Sigmoid colon (tissue), 6 donors: ENCODE measurements at regions not wholly inside any gene's neighbourhood (a gene's known extent, or its start where the extent isn't known, plus 50 kb on each side); places are given as distances from the start of the nearest gene placed in this dataset.
"Not testable (repeated sequence)": the region's sequence is repeated elsewhere in the genome, so short reads cannot be mapped to it uniquely, and the experiment has no call there.

Source experiments
- DNase-seq: peaks from one replicate; pipeline ENCODE4 v3.0.0-alpha.2; 2019
- H3K27ac ChIP-seq, 4 donors: fragments of 200-600 bp; sonication (generic); one replicate each; pipeline ENCODE4 v1.5.1; 2016 to 2019; ENCODE audit warnings: mild to moderate bottlenecking in 1 of 4
- H3K27me3 ChIP-seq, 3 donors: fragments of 200-600 bp; sonication (generic); one replicate each; pipeline ENCODE4 v1.5.1; 2019; ENCODE audit warnings: mild to moderate bottlenecking in 1 of 3
- H3K36me3 ChIP-seq, 4 donors: fragments of 200-600 bp; sonication (generic); one replicate each; pipeline ENCODE4 v1.5.1; 2016 to 2019
- H3K4me1 ChIP-seq, 4 donors: fragments of 200-600 bp; sonication (generic); one replicate each; pipeline ENCODE4 v1.5.1; 2017 to 2019
- H3K4me3 ChIP-seq, 4 donors: fragments of 200-600 bp; sonication (generic); one replicate each; pipeline ENCODE4 v1.5.1; 2017 to 2019; ENCODE audit warnings: mild to moderate bottlenecking in 2 of 4, moderate library complexity in 1 of 4
- H3K9me3 ChIP-seq, 4 donors: fragments of 200-600 bp in 3 of 4; sonication (generic) in 3 of 4; one replicate each; pipeline versions ENCODE4 v1.5.1 to v1.6.1; 2013 to 2019
- CTCF ChIP-seq, 4 experiments: fragments of 450-650 bp in 3 of 4; fragments of 200-600 bp in 1 of 4; IDR thresholded peaks; one replicate each; pipeline ENCODE4 v1.5.1; 2016 to 2019; ENCODE audit warnings: antibody characterized with exemption in 4 of 4, mild to moderate bottlenecking in 3 of 4, moderate library complexity in 2 of 4
- EP300 ChIP-seq, 4 donors: sonication (generic); formaldehyde crosslinking; IDR thresholded peaks; one replicate each; pipeline ENCODE4 v1.6.1; 2017; ENCODE audit warnings: antibody characterized with exemption in 4 of 4
- POLR2A ChIP-seq, 2 donors: fragments of 450-650 bp; IDR thresholded peaks; one replicate each; pipeline ENCODE4 v1.6.1; 2016; ENCODE audit warnings: antibody characterized with exemption in 2 of 2, mild to moderate bottlenecking in 2 of 2, moderate library complexity in 2 of 2
- POLR2AphosphoS5 ChIP-seq, 4 donors: sonication (generic); formaldehyde crosslinking; IDR thresholded peaks; one replicate each; pipeline ENCODE4 v1.6.1; 2017; ENCODE audit warnings: antibody characterized with exemption in 4 of 4
- WGBS, 2 donors: extraction: QIAGEN DNeasy Blood & Tissue Kit; methylation state at CpG; one replicate each; pipeline ENCODE4 v1.1.7; 2013; 5-methylcytosine and 5-hydroxymethylcytosine counted together
- intact Hi-C: fragments of 100-400 bp; cut with DNase I; formaldehyde crosslinking; loops from one replicate; pipeline ENCODE4 v1.15.1; 2023
- donor health status: healthy with polysubstance abuse.
- donor health status: healthy.

- WGBS, 2 donors, result 43 to 51% methylated on average over 6 of the region's 6 CpGs
- intact Hi-C loops, result no loop called here
These were observed 574.0 kb downstream of the KCNT2 start for GRCh38 chr1:196034080-196034706.

GRCh38 chr1:196031387-196031786 lies 576.9 kb downstream of the KCNT2 start:
- H3K27me3 ChIP-seq, H3K4me3 ChIP-seq, H3K4me1 ChIP-seq, H3K36me3 ChIP-seq, H3K27ac ChIP-seq, H3K9me3 ChIP-seq, DNase-seq, intact Hi-C loops: not testable (repeated sequence)
- 59 to 82% methylated on average over 2 of the region's 2 CpGs for WGBS, 2 donors

More at GRCh38 chr1:196034080-196034706, 574.0 kb downstream of the KCNT2 start:
- TF ChIP-seq CTCF (IDR thresholded peaks at IDR 0.05) (no peak), POLR2AphosphoS5 (IDR thresholded peaks at IDR 0.05) (no peak), POLR2A (IDR thresholded peaks at IDR 0.05) (no peak), EP300 (IDR thresholded peaks at IDR 0.05) (no peak)
- Histone ChIP-seq H3K9me3 (no peaks in the 10 kb centered on the region), H3K27ac (no peak overlapping the region), H3K4me3 (no peak overlapping the region), H3K27me3 (no peaks in the 10 kb centered on the region), H3K4me1 (no peaks in the 10 kb centered on the region), H3K36me3 (no peaks in the 10 kb centered on the region)
- no peak for DNase-seq

- intact Hi-C loops, result no loop called here
- no peaks in the 10 kb centered on the region for H3K36me3 ChIP-seq
- DNase-seq, result no peak
- no peaks in the 10 kb centered on the region for H3K4me1 ChIP-seq
- no peak overlapping the region for H3K27ac ChIP-seq
- H3K27me3 ChIP-seq, result no peaks in the 10 kb centered on the region
- WGBS, 2 donors, result 91 to 97% methylated on average over 1 of the region's 1 CpG
- H3K9me3 ChIP-seq, result no peaks in the 10 kb centered on the region
- no peak for TF ChIP-seq POLR2A (IDR thresholded peaks at IDR 0.05)
- no peak for TF ChIP-seq POLR2AphosphoS5 (IDR thresholded peaks at IDR 0.05)
- no peak for TF ChIP-seq CTCF (IDR thresholded peaks at IDR 0.05)
- no peak for TF ChIP-seq EP300 (IDR thresholded peaks at IDR 0.05)
- H3K4me3 ChIP-seq, result no peak overlapping the region
These were observed 577.8 kb downstream of the KCNT2 start for GRCh38 chr1:196030455-196030854.

GRCh38 chr1:196029410-196029809 lies 578.8 kb downstream of the KCNT2 start:
- no peak for DNase-seq
- Histone ChIP-seq H3K27me3 (no peaks in the 10 kb centered on the region), H3K9me3 (no peaks in the 10 kb centered on the region), H3K27ac (no peak overlapping the region), H3K4me3 (no peak overlapping the region), H3K36me3 (no peaks in the 10 kb centered on the region), H3K4me1 (no peaks in the 10 kb centered on the region)
- TF ChIP-seq EP300 (IDR thresholded peaks at IDR 0.05), result no peak
- TF ChIP-seq POLR2A (IDR thresholded peaks at IDR 0.05), result no peak
- no peak for TF ChIP-seq POLR2AphosphoS5 (IDR thresholded peaks at IDR 0.05)
- no peak for TF ChIP-seq CTCF (IDR thresholded peaks at IDR 0.05)
- intact Hi-C loops, result no loop called here
- 89 to 93% methylated on average over 1 of the region's 1 CpG for WGBS, 2 donors

- no peak for DNase-seq
- no peak for TF ChIP-seq POLR2AphosphoS5 (IDR thresholded peaks at IDR 0.05)
- TF ChIP-seq POLR2A (IDR thresholded peaks at IDR 0.05), result no peak
- Histone ChIP-seq H3K27me3 (no peaks in the 10 kb centered on the region), H3K4me3 (no peak overlapping the region), H3K36me3 (no peaks in the 10 kb centered on the region), H3K27ac (no peak overlapping the region), H3K9me3 (no peaks in the 10 kb centered on the region), H3K4me1 (no peaks in the 10 kb centered on the region)
- WGBS, 2 donors, result 0 to 20% methylated on average over 1 of the region's 1 CpG
- intact Hi-C loops, result no loop called here
These were observed 581.1 kb downstream of the KCNT2 start for GRCh38 chr1:196027127-196027526.

- DNase-seq, H3K27me3 ChIP-seq, H3K27ac ChIP-seq, H3K36me3 ChIP-seq, H3K4me1 ChIP-seq, H3K9me3 ChIP-seq, H3K4me3 ChIP-seq, intact Hi-C loops: not testable (repeated sequence)
- WGBS, 2 donors, result 95 to 96% methylated on average over 7 of the region's 7 CpGs
These were observed 587.1 kb downstream of the KCNT2 start for GRCh38 chr1:196021174-196021573.
